ENCODE measurements at regions not wholly inside any gene's neighbourhood (a gene's known extent, or its start where the extent isn't known, plus 50 kb on each side); places are given as distances from the start of the nearest gene placed in this dataset.
"Not testable (repeated sequence)": the region's sequence is repeated elsewhere in the genome, so short reads cannot be mapped to it uniquely, and the experiment has no call there.

- no peak for DNase-seq
These were observed 96.0 kb downstream of the RASGEF1B start for GRCh38 chr4:81375745-81376144.

- DNase-seq = no peak
These were observed 101.8 kb downstream of the RASGEF1B start for GRCh38 chr4:81369886-81370285.

GRCh38 chr4:81366779-81367178, 104.9 kb downstream of the RASGEF1B start:
- DNase-seq = no peak

GRCh38 chr4:81360737-81361136, 111.0 kb downstream of the RASGEF1B start:
- DNase-seq = no peak

GRCh38 chr4:81359207-81359606, 112.5 kb downstream of the RASGEF1B start:
- DNase-seq = no peak

GRCh38 chr4:81358154-81358553, 113.6 kb downstream of the RASGEF1B start:
- DNase-seq = no peak

GRCh38 chr4:81356621-81357020, 115.1 kb downstream of the RASGEF1B start:
- DNase-seq = no peak

- DNase-seq = no peak
These were observed 116.6 kb downstream of the RASGEF1B start for GRCh38 chr4:81355136-81355535.

GRCh38 chr4:81353861-81354260, 117.8 kb downstream of the RASGEF1B start:
- no peak for DNase-seq

GRCh38 chr4:81352446-81352835, 119.3 kb downstream of the RASGEF1B start:
- no peak for DNase-seq

- peak; percentile 70 for DNase-seq
These were observed 119.9 kb downstream of the RASGEF1B start for GRCh38 chr4:81351654-81352445.

GRCh38 chr4:81350040-81350439, 121.7 kb downstream of the RASGEF1B start:
- no peak for DNase-seq

GRCh38 chr4:81348778-81349094, 123.0 kb downstream of the RASGEF1B start:
- DNase-seq = no peak

GRCh38 chr4:81348086-81348777, 123.5 kb downstream of the RASGEF1B start:
- DNase-seq = no peak

- no peak for DNase-seq
These were observed 125.0 kb downstream of the RASGEF1B start for GRCh38 chr4:81346719-81347118.

- no peak for DNase-seq
These were observed 128.2 kb downstream of the RASGEF1B start for GRCh38 chr4:81343536-81343935.

- no peak for DNase-seq
These were observed 128.0 kb upstream of the PRKG2 start for GRCh38 chr4:81343046-81343445.

- DNase-seq = no peak
These were observed 122.2 kb upstream of the PRKG2 start for GRCh38 chr4:81337211-81337610.

- DNase-seq = no peak
These were observed 120.3 kb upstream of the PRKG2 start for GRCh38 chr4:81335122-81335912.

GRCh38 chr4:81330018-81330417, 115.0 kb upstream of the PRKG2 start:
- DNase-seq = no peak

GRCh38 chr4:81326581-81326980, 111.6 kb upstream of the PRKG2 start:
- DNase-seq = no peak

- DNase-seq = not testable (repeated sequence)
These were observed 109.6 kb upstream of the PRKG2 start for GRCh38 chr4:81324594-81324993.

- DNase-seq = no peak
These were observed 104.6 kb upstream of the PRKG2 start for GRCh38 chr4:81319657-81320056.

All from NCI-H345 (cell line).